AG04450 (cell line): ENCODE measurements at regions not wholly inside any gene's neighbourhood (a gene's known extent, or its start where the extent isn't known, plus 50 kb on each side); places are given as distances from the start of the nearest gene placed in this dataset.
"Not testable (repeated sequence)": the region's sequence is repeated elsewhere in the genome, so short reads cannot be mapped to it uniquely, and the experiment has no call there.

Source experiments
- CTCF ChIA-PET: fragments of 300-600, 350-600 bp; formaldehyde crosslinking; extraction: SDS; loops from one replicate; lab custom pipeline; 2022; ENCODE audit warnings: antibody characterized with exemption, inconsistent platforms; lab: Charles Lee
- POLR2A ChIA-PET: fragments of 350-600 bp; formaldehyde crosslinking; extraction: SDS; loops from one replicate; lab custom pipeline; 2021; ENCODE audit warnings: antibody characterized with exemption, inconsistent platforms; lab: Yijun Ruan, JAX
- DNase-seq: peaks from one replicate; pipeline ENCODE4 v3.0.0-alpha.2; 2011; ENCODE audit warnings: low read depth, low spot score
- H3K27ac ChIP-seq: one replicate; pipeline ENCODE4 v1.5.1; 2012; ENCODE audit warnings: low read depth, low read length, control low read depth
- H3K27me3 ChIP-seq: one replicate; pipeline ENCODE4 v1.6.0; 2012; ENCODE audit warnings: low read length; ENCODE audit not compliant: control insufficient read depth, insufficient read depth
- H3K4me3 ChIP-seq: 2 replicates; pipeline ENCODE4 v1.5.1; 2011; ENCODE audit warnings: mild to moderate bottlenecking, low read depth, low read length, control low read depth
- H3K9me3 ChIP-seq: 2 replicates; pipeline ENCODE4 v1.5.1; 2012; ENCODE audit warnings: low read length; ENCODE audit not compliant: control insufficient read depth, insufficient read depth
- CTCF ChIP-seq: IDR thresholded peaks from 2 replicates; pipeline ENCODE4 v1.5.1; 2011; ENCODE audit warnings: low read depth, low read length, control low read depth, inconsistent platforms

- ChIA-PET POLR2A (no interaction called here), CTCF (interaction anchor here (1.1 kb wide), 1 partner anchor 191 kb away, joined by 4 read pairs; no protein-coding TSS in a partner anchor)
- H3K27ac ChIP-seq: no peak overlapping the region
- H3K9me3 ChIP-seq: no peaks in the 10 kb centered on the region
- no peak for DNase-seq
- TF ChIP-seq CTCF: no peak
- H3K27me3 ChIP-seq: no peaks in the 10 kb centered on the region
- H3K4me3 ChIP-seq: no peak overlapping the region
Measured at GRCh38 chr4:57355101-57355665, 245.0 kb upstream of the IGFBP7 start.

- no peaks in the 10 kb centered on the region for H3K9me3 ChIP-seq
- no peak overlapping the region for H3K4me3 ChIP-seq
- TF ChIP-seq CTCF: no peak
- ChIA-PET CTCF (no interaction called here), POLR2A (interaction anchor here (0.5 kb wide), 1 partner anchor 27 kb away, joined by 3 read pairs; no protein-coding TSS in a partner anchor)
- H3K27ac ChIP-seq: no peak overlapping the region
- DNase-seq: no peak
- H3K27me3 ChIP-seq: no peaks in the 10 kb centered on the region
Measured at GRCh38 chr4:57351731-57352130, 241.5 kb upstream of the IGFBP7 start.

GRCh38 chr4:57344296-57344695 lies 234.1 kb upstream of the IGFBP7 start:
- ChIA-PET POLR2A (no interaction called here), CTCF (no interaction called here)
- no peaks in the 10 kb centered on the region for H3K27me3 ChIP-seq
- no peak for DNase-seq
- no peak for TF ChIP-seq CTCF
- no peak overlapping the region for H3K4me3 ChIP-seq
- no peak overlapping the region for H3K27ac ChIP-seq
- no peaks in the 10 kb centered on the region for H3K9me3 ChIP-seq

- ChIA-PET POLR2A (no interaction called here), CTCF (interaction anchor here (0.6 kb wide), 1 partner anchor 410 kb away, joined by 3 read pairs; no protein-coding TSS in a partner anchor)
Measured at GRCh38 chr4:57342411-57342810, 232.2 kb upstream of the IGFBP7 start.

GRCh38 chr4:57338861-57339260 lies 228.7 kb upstream of the IGFBP7 start:
- H3K27ac ChIP-seq, POLR2A ChIA-PET, H3K4me3 ChIP-seq, H3K27me3 ChIP-seq, H3K9me3 ChIP-seq, CTCF ChIA-PET, DNase-seq: not testable (repeated sequence)

More at GRCh38 chr4:57342411-57342810, 232.2 kb upstream of the IGFBP7 start:
- Histone ChIP-seq H3K4me3 (no peak overlapping the region), H3K9me3 (no peaks in the 10 kb centered on the region), H3K27ac (no peak overlapping the region), H3K27me3 (peaks cover 2% of the 10 kb centered on the region)
- TF ChIP-seq CTCF: no peak
- no peak for DNase-seq
